ENCODE measurements at regions not wholly inside any gene's neighbourhood (a gene's known extent, or its start where the extent isn't known, plus 50 kb on each side); places are given as distances from the start of the nearest gene placed in this dataset.
"Not testable (repeated sequence)": the region's sequence is repeated elsewhere in the genome, so short reads cannot be mapped to it uniquely, and the experiment has no call there.

- not testable (repeated sequence) for TF ChIP-seq CTCF (IDR thresholded peaks at IDR 0.05); EZH2 (IDR thresholded peaks at IDR 0.05; ENCODE audit: borderline replicate concordance, insufficient read depth, low read depth, low read length, poor library complexity, severe bottlenecking)
Measured at GRCh38 chrX:128674326-128675086, 622.3 kb upstream of the ACTRT1 start.
